H9 (cell line): ENCODE measurements at regions not wholly inside any gene's neighbourhood (a gene's known extent, or its start where the extent isn't known, plus 50 kb on each side); places are given as distances from the start of the nearest gene placed in this dataset.

Experiments
- DNase-seq: peaks from one replicate; pipeline ENCODE4 v3.0.0-alpha.2; 2017
- H2AFZ ChIP-seq: one replicate; pipeline ENCODE4 v1.6.1; 2013; ENCODE audit warnings: mild to moderate bottlenecking, low read length, control low read depth, moderate library complexity
- H2AK5ac ChIP-seq: 2 replicates; pipeline ENCODE4 v1.6.1; 2013; ENCODE audit warnings: low read length, control low read depth, mixed read lengths; ENCODE audit not compliant: insufficient read length
- H2BK120ac ChIP-seq: one replicate; pipeline ENCODE4 v1.6.1; 2013; ENCODE audit warnings: low read depth, mild to moderate bottlenecking, low read length, control low read depth, inconsistent platforms; ENCODE audit not compliant: poor library complexity, severe bottlenecking
- H2BK12ac ChIP-seq: 2 replicates; pipeline ENCODE4 v1.6.1; 2013; ENCODE audit warnings: low read length, control low read depth, mixed read lengths, low read depth; ENCODE audit not compliant: insufficient read length
- H2BK15ac ChIP-seq: 2 replicates; pipeline ENCODE4 v1.6.1; 2013; ENCODE audit warnings: low read depth, low read length, control low read depth
- H2BK20ac ChIP-seq: one replicate; pipeline ENCODE4 v1.6.1; 2013; ENCODE audit warnings: low read depth, mild to moderate bottlenecking, low read length, control low read depth, inconsistent platforms; ENCODE audit not compliant: poor library complexity, severe bottlenecking
- H2BK5ac ChIP-seq: 2 replicates; pipeline ENCODE4 v1.6.1; 2013; ENCODE audit warnings: low read length, control low read depth, mixed read lengths; ENCODE audit not compliant: insufficient read length
- H3K14ac ChIP-seq: 2 replicates; pipeline ENCODE4 v1.6.1; 2013; ENCODE audit warnings: low read length, control low read depth; ENCODE audit not compliant: insufficient read depth
- H3K18ac ChIP-seq: 2 replicates; pipeline ENCODE4 v1.6.1; 2013; ENCODE audit warnings: low read depth, mild to moderate bottlenecking, mixed read lengths, low read length, control low read depth; ENCODE audit not compliant: insufficient read length
- H3K23ac ChIP-seq: 2 replicates; pipeline ENCODE4 v1.6.1; 2013; ENCODE audit warnings: low read length, control low read depth, mixed read lengths, low read depth; ENCODE audit not compliant: insufficient read length
- H3K23me2 ChIP-seq: 2 replicates; pipeline ENCODE4 v1.6.1; 2013; ENCODE audit warnings: low read depth, mild to moderate bottlenecking, mixed read lengths, low read length, control low read depth; ENCODE audit not compliant: insufficient read length, poor library complexity, severe bottlenecking
- H3K27ac ChIP-seq: 2 replicates; pipeline ENCODE4 v1.5.1; 2013; ENCODE audit warnings: low read length, control low read depth, mixed read lengths, low read depth; ENCODE audit not compliant: insufficient read length
- H3K27me3 ChIP-seq: 2 replicates; pipeline ENCODE4 v1.6.1; 2013; ENCODE audit warnings: low read length, control low read depth, inconsistent platforms; ENCODE audit not compliant: insufficient read depth
- H3K4ac ChIP-seq: 2 replicates; pipeline ENCODE4 v1.6.1; 2013; ENCODE audit warnings: low read depth, mild to moderate bottlenecking, control low read depth, inconsistent platforms, low read length, moderate library complexity
- H3K4me1 ChIP-seq: 2 replicates; pipeline ENCODE4 v1.6.1; 2013; ENCODE audit warnings: low read length, control low read depth, inconsistent platforms; ENCODE audit not compliant: insufficient read depth
- H3K4me2 ChIP-seq: 2 replicates; pipeline ENCODE4 v1.6.1; 2013; ENCODE audit warnings: low read length, control low read depth, mixed read lengths; ENCODE audit not compliant: insufficient read length, insufficient read depth
- H3K56ac ChIP-seq: 2 replicates; pipeline ENCODE4 v1.6.1; 2013; ENCODE audit warnings: low read depth, mild to moderate bottlenecking, mixed read lengths, low read length, control low read depth; ENCODE audit not compliant: insufficient read length
- H3K79me1 ChIP-seq: 2 replicates; pipeline ENCODE4 v1.6.1; 2013; ENCODE audit warnings: low read depth, mild to moderate bottlenecking, moderate library complexity, low read length, control low read depth, inconsistent platforms; ENCODE audit not compliant: insufficient read depth, poor library complexity, severe bottlenecking
- H3K79me2 ChIP-seq: 2 replicates; pipeline ENCODE4 v1.6.1; 2013; ENCODE audit warnings: low read length, control low read depth, inconsistent platforms; ENCODE audit not compliant: insufficient read depth
- H3K9ac ChIP-seq: 2 replicates; pipeline ENCODE4 v1.6.1; 2013; ENCODE audit warnings: low read length, control low read depth, mixed read lengths; ENCODE audit not compliant: insufficient read length; ENCODE audit errors: extremely low read depth
- H3K9me3 ChIP-seq: one replicate; pipeline ENCODE4 v1.6.1; 2013; ENCODE audit warnings: low read depth, low read length, inconsistent platforms; ENCODE audit not compliant: control insufficient read depth
- H3T11ph ChIP-seq: one replicate; pipeline ENCODE4 v1.6.1; 2013; ENCODE audit warnings: mild to moderate bottlenecking, low read length, control low read depth, inconsistent platforms
- H4K20me1 ChIP-seq: one replicate; pipeline ENCODE4 v1.6.1; 2013; ENCODE audit not compliant: control insufficient read depth, insufficient read length, insufficient read depth
- H4K5ac ChIP-seq: 2 replicates; pipeline ENCODE4 v1.6.1; 2013; ENCODE audit warnings: low read depth, mild to moderate bottlenecking, mixed read lengths, low read length, control low read depth; ENCODE audit not compliant: insufficient read length
- H4K8ac ChIP-seq: replicated peaks from 2 replicates; pipeline ENCODE4 v1.6.1; 2013; ENCODE audit warnings: low read length, control low read depth, mixed read lengths, low read depth; ENCODE audit not compliant: insufficient read length
- H4K91ac ChIP-seq: 2 replicates; pipeline ENCODE4 v1.6.1; 2013; ENCODE audit warnings: low read depth, mild to moderate bottlenecking, moderate library complexity, mixed read lengths, low read length, control low read depth; ENCODE audit not compliant: insufficient read length
- H3K27ac Mint-ChIP-seq, 3 experiments: 2 replicates in 2 of 3; 3 replicates in 1 of 3; pipeline ENCODE4 v1.8.0; 2020 to 2021; ENCODE audit warnings: mixed read lengths in 3 of 3, mild to moderate bottlenecking in 1 of 3, moderate library complexity in 1 of 3
- H3K27me3 Mint-ChIP-seq: 2 replicates; pipeline ENCODE4 v1.8.0; 2021; ENCODE audit warnings: low read depth, mild to moderate bottlenecking, moderate library complexity, mixed read lengths
- H3K36me3 Mint-ChIP-seq, 3 experiments: 2 replicates in 2 of 3; 3 replicates in 1 of 3; pipeline ENCODE4 v1.8.0; 2020 to 2021; ENCODE audit warnings: low read depth in 3 of 3, mixed read lengths in 3 of 3; ENCODE audit not compliant: insufficient read depth in 1 of 3
- H3K4me1 Mint-ChIP-seq, 2 experiments: 2 replicates each; pipeline ENCODE4 v1.8.0; 2020; ENCODE audit warnings: mixed read lengths in 2 of 2
- H3K4me3 Mint-ChIP-seq, 2 experiments: 2 replicates in 1 of 2; 3 replicates in 1 of 2; pipeline ENCODE4 v1.8.0; 2020 to 2021; ENCODE audit warnings: mild to moderate bottlenecking in 2 of 2, mixed read lengths in 2 of 2, moderate library complexity in 1 of 2
- H3K9me3 Mint-ChIP-seq, 2 experiments: 2 replicates in 1 of 2; 3 replicates in 1 of 2; pipeline ENCODE4 v1.8.0; 2020; ENCODE audit warnings: mild to moderate bottlenecking in 2 of 2, mixed read lengths in 2 of 2, moderate library complexity in 1 of 2
- WGBS: extraction: QIAGEN DNeasy Blood & Tissue Kit; methylation state at CpG from one replicate; pipeline ENCODE4 v1.1.7; 2013; ENCODE audit warnings: missing lambda C conversion rate, low lambda C conversion rate, mixed read lengths; ENCODE audit not compliant: insufficient read length; ENCODE audit errors: extremely low coverage; 5-methylcytosine and 5-hydroxymethylcytosine counted together
- TF ChIP-seq, protein P1 (sequence below): fragments of 200-600 bp; sonication (generic); conservative IDR thresholded peaks from 3 replicates; pipeline ENCODE4 v1.8.0; 2021; ENCODE audit warnings: antibody characterized with exemption, mild to moderate bottlenecking

- Histone ChIP-seq H3K4me2 (no peak overlapping the region), H3K23ac (no peak overlapping the region), H3K18ac (no peak overlapping the region), H4K91ac (no peak overlapping the region), H2BK20ac (no peak overlapping the region), H2BK5ac (no peak overlapping the region), H3K56ac (no peak overlapping the region), H3K4me1 (no peaks in the 10 kb centered on the region; the same call in 1 of the 2 replicates), H4K8ac (no peak overlapping the region), H3K9ac (no peak overlapping the region), H3K4ac (no peak overlapping the region), H3K27me3 (no peaks in the 10 kb centered on the region), H3T11ph (no peak overlapping the region), H3K9me3 (no peaks in the 10 kb centered on the region), H2BK12ac (no peak overlapping the region), H2AK5ac (no peak overlapping the region), H3K14ac (no peak overlapping the region), H3K79me1 (no peaks in the 10 kb centered on the region), H2BK15ac (no peak overlapping the region), H3K23me2 (no peaks in the 10 kb centered on the region), H4K20me1 (no peaks in the 10 kb centered on the region), H4K5ac (no peak overlapping the region), H3K27ac (no peak overlapping the region), H3K79me2 (no peaks in the 10 kb centered on the region), H2AFZ (no peak overlapping the region), H2BK120ac (no peak overlapping the region)
- H3K9me3 Mint-ChIP-seq: no peaks in the 10 kb centered on the region
- H3K27ac Mint-ChIP-seq: no peak overlapping the region
- no CpG with 5 or more reads among the region's 2 CpGs for WGBS
- no peak for DNase-seq
- no peak overlapping the region for H3K4me3 Mint-ChIP-seq
- no peaks in the 10 kb centered on the region; the same call in 1 of the 2 replicates for H3K27me3 Mint-ChIP-seq
- no peaks in the 10 kb centered on the region for H3K36me3 Mint-ChIP-seq
- H3K4me1 Mint-ChIP-seq: peaks cover 15 to 24% of the 10 kb centered on the region in 2 experiments
- TF ChIP-seq, protein P1, sequence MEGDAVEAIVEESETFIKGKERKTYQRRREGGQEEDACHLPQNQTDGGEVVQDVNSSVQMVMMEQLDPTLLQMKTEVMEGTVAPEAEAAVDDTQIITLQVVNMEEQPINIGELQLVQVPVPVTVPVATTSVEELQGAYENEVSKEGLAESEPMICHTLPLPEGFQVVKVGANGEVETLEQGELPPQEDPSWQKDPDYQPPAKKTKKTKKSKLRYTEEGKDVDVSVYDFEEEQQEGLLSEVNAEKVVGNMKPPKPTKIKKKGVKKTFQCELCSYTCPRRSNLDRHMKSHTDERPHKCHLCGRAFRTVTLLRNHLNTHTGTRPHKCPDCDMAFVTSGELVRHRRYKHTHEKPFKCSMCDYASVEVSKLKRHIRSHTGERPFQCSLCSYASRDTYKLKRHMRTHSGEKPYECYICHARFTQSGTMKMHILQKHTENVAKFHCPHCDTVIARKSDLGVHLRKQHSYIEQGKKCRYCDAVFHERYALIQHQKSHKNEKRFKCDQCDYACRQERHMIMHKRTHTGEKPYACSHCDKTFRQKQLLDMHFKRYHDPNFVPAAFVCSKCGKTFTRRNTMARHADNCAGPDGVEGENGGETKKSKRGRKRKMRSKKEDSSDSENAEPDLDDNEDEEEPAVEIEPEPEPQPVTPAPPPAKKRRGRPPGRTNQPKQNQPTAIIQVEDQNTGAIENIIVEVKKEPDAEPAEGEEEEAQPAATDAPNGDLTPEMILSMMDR: no peak
Measured at GRCh38 chr11:26271666-26272065, 60.3 kb upstream of the ANO3 start.
